Endothelial cell (in vitro differentiated cells): ENCODE measurements at regions not wholly inside any gene's neighbourhood (a gene's known extent, or its start where the extent isn't known, plus 50 kb on each side); places are given as distances from the start of the nearest gene placed in this dataset.

Experiments used
- DNase-seq: peaks from one replicate; pipeline ENCODE4 v3.0.0; 2021; ENCODE audit warnings: low spot score
- H3K27ac Mint-ChIP-seq: one replicate; pipeline ENCODE4 v1.8.0; 2021; ENCODE audit warnings: mixed read lengths, inconsistent platforms; ENCODE audit not compliant: unreplicated experiment
- H3K27me3 Mint-ChIP-seq: one replicate; pipeline ENCODE4 v1.8.0; 2021; ENCODE audit warnings: mild to moderate bottlenecking, moderate library complexity, mixed read lengths, inconsistent platforms; ENCODE audit not compliant: unreplicated experiment
- H3K36me3 Mint-ChIP-seq: one replicate; pipeline ENCODE4 v1.8.0; 2021; ENCODE audit warnings: mild to moderate bottlenecking, low read depth, mixed read lengths, inconsistent platforms; ENCODE audit not compliant: unreplicated experiment
- H3K4me1 Mint-ChIP-seq: one replicate; pipeline ENCODE4 v1.8.0; 2021; ENCODE audit warnings: mild to moderate bottlenecking, mixed read lengths, inconsistent platforms; ENCODE audit not compliant: unreplicated experiment
- H3K4me3 Mint-ChIP-seq: one replicate; pipeline ENCODE4 v1.8.0; 2021; ENCODE audit warnings: mild to moderate bottlenecking, mixed read lengths, inconsistent platforms; ENCODE audit not compliant: unreplicated experiment
- H3K9me3 Mint-ChIP-seq: one replicate; pipeline ENCODE4 v1.8.0; 2021; ENCODE audit warnings: mixed read lengths, inconsistent platforms; ENCODE audit not compliant: unreplicated experiment
- CTCF ChIP-seq: fragments of 200-600 bp; sonication (generic); IDR thresholded peaks from one replicate; pipeline ENCODE4 v1.5.0; 2021; ENCODE audit warnings: antibody characterized with exemption; ENCODE audit not compliant: unreplicated experiment

DNA sequence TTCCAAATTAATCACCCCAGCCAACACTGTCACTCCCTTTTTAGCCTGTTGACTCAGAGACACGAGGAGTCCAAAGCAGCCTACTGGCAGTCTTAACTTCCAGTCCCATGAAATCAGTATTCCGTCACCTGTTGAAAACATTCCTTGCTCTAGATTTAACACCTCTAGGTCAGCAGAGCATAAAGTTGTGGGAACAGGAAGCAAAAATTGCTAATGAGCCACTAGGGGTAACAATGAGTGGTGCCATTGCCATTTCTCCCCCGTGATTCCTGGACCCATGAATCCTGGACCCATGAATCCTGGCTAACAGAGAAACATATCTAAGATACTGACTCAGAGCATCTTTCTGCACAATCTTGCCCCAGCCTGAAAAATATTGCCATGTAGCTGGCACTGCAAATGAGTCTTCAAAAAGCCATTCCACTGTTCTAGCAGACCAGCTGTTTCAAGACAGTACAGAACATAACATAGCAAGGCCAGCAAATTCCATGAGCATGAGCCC lies 252.7 kb upstream of the PTER start:
- no peak for TF ChIP-seq CTCF
- no peaks in the 10 kb centered on the region for H3K27me3 Mint-ChIP-seq
- no peak for DNase-seq
- H3K9me3 Mint-ChIP-seq = no peaks in the 10 kb centered on the region
- H3K36me3 Mint-ChIP-seq = no peaks in the 10 kb centered on the region
- H3K4me1 Mint-ChIP-seq = peaks cover 4% of the 10 kb centered on the region
- H3K4me3 Mint-ChIP-seq = no peak overlapping the region
- H3K27ac Mint-ChIP-seq = no peak overlapping the region

DNA sequence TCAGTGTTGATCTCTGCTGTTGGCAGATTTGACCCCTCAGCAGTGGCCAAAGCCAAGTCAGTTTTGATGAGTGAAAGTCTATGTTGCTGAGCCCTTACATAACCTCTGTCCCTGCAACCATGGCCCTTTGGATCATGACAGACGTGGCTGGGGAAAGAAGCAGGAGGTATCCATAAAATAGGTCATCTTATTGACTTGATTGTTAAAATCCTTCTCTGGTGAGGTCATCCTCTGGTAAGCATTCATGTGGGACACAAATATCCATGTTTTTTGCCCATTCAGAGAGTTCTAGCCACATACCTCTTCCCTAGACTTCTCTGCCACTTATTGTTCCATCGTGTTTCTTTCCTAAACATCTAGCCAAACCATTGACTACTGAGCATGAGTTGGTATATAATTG lies 251.9 kb upstream of the PTER start:
- H3K27ac Mint-ChIP-seq = no peak overlapping the region
- H3K27me3 Mint-ChIP-seq = no peaks in the 10 kb centered on the region
- DNase-seq = no peak
- no peaks in the 10 kb centered on the region for H3K36me3 Mint-ChIP-seq
- no peak overlapping the region for H3K4me3 Mint-ChIP-seq
- no peaks in the 10 kb centered on the region for H3K9me3 Mint-ChIP-seq
- peaks cover 4% of the 10 kb centered on the region for H3K4me1 Mint-ChIP-seq
- TF ChIP-seq CTCF = no peak

- H3K4me3 Mint-ChIP-seq = no peak overlapping the region
- H3K27me3 Mint-ChIP-seq = no peaks in the 10 kb centered on the region
- no peaks in the 10 kb centered on the region for H3K9me3 Mint-ChIP-seq
- no peaks in the 10 kb centered on the region for H3K36me3 Mint-ChIP-seq
- peaks cover 4% of the 10 kb centered on the region for H3K4me1 Mint-ChIP-seq
- TF ChIP-seq CTCF = no peak
- no peak for DNase-seq
- no peak overlapping the region for H3K27ac Mint-ChIP-seq
Measured at GRCh38 chr10:16186564-16186963, 250.2 kb upstream of the PTER start.

- DNase-seq = no peak
- Mint-ChIP-seq H3K27me3 (no peaks in the 10 kb centered on the region), H3K27ac (no peak overlapping the region), H3K9me3 (no peaks in the 10 kb centered on the region), H3K4me1 (peaks cover 4% of the 10 kb centered on the region), H3K36me3 (no peaks in the 10 kb centered on the region), H3K4me3 (no peak overlapping the region)
- TF ChIP-seq CTCF = no peak
Measured at GRCh38 chr10:16187161-16187560, 249.6 kb upstream of the PTER start.

DNA sequence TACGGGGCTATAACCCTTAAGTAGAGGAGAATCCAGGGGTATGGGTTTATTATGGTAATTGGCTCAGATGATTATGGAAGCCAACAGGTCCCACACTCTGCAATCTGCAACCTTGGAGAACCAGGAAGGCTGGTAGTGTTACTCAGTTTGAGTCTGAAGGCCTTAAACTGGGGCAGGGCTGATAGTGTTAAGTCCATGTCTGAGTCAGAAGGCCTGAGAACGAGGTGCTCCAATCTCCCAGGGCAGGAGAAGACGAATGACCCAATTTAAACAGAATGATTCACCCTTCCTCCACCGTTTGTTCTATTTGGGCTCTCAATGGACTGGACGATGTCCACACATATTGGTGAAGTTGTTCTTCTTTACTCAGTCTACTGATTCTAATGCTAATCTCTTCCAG lies 244.5 kb upstream of the PTER start:
- Mint-ChIP-seq H3K36me3 (no peaks in the 10 kb centered on the region), H3K27ac (no peak overlapping the region), H3K4me3 (no peak overlapping the region), H3K27me3 (no peaks in the 10 kb centered on the region), H3K9me3 (no peaks in the 10 kb centered on the region), H3K4me1 (no peaks in the 10 kb centered on the region)
- DNase-seq = no peak
- TF ChIP-seq CTCF = no peak
